Mesenteric fat pad (tissue), 1 donor: ENCODE measurements at regions not wholly inside any gene's neighbourhood (a gene's known extent, or its start where the extent isn't known, plus 50 kb on each side); places are given as distances from the start of the nearest gene placed in this dataset.

Experiments
- DNase-seq: peaks from one replicate; pipeline ENCODE4 v3.0.0-alpha.2; 2020; ENCODE audit warnings: low spot score
- donor health status: DM: yes; HTN: yes; CAD: no.

GRCh38 chr11:29364006-29364405, 652.8 kb downstream of the KCNA4 start:
- no peak for DNase-seq

- no peak for DNase-seq
These were observed 655.5 kb downstream of the KCNA4 start for GRCh38 chr11:29361369-29361768.

GRCh38 chr11:29353833-29354232, 663.0 kb downstream of the KCNA4 start:
- DNase-seq, result no peak

GRCh38 chr11:29352273-29352795, 664.5 kb downstream of the KCNA4 start:
- DNase-seq, result no peak

- DNase-seq, result no peak
These were observed 665.4 kb downstream of the KCNA4 start for GRCh38 chr11:29351301-29351873.

- no peak for DNase-seq
These were observed 673.1 kb downstream of the KCNA4 start for GRCh38 chr11:29343465-29344333.

- DNase-seq, result no peak
These were observed 679.9 kb downstream of the KCNA4 start for GRCh38 chr11:29336727-29337575.

GRCh38 chr11:29334776-29335130, 682.1 kb downstream of the KCNA4 start:
- no peak for DNase-seq

GRCh38 chr11:29333993-29334775, 682.6 kb downstream of the KCNA4 start:
- no peak for DNase-seq

GRCh38 chr11:29331451-29332010, 685.3 kb downstream of the KCNA4 start:
- DNase-seq, result no peak

- no peak for DNase-seq
These were observed 687.8 kb downstream of the KCNA4 start for GRCh38 chr11:29328961-29329441.

- DNase-seq, result no peak
These were observed 688.9 kb downstream of the KCNA4 start for GRCh38 chr11:29327891-29328290.

GRCh38 chr11:29326757-29327156, 690.1 kb downstream of the KCNA4 start:
- no peak for DNase-seq

- no peak for DNase-seq
These were observed 692.5 kb downstream of the KCNA4 start for GRCh38 chr11:29324328-29324727.

GRCh38 chr11:29321293-29322132, 695.3 kb downstream of the KCNA4 start:
- no peak for DNase-seq

- DNase-seq, result no peak
These were observed 696.6 kb downstream of the KCNA4 start for GRCh38 chr11:29320196-29320595.

- no peak for DNase-seq
These were observed 697.6 kb downstream of the KCNA4 start for GRCh38 chr11:29319210-29319609.

- DNase-seq, result no peak
These were observed 698.5 kb downstream of the KCNA4 start for GRCh38 chr11:29318134-29318845.

- DNase-seq, result no peak
These were observed 699.1 kb downstream of the KCNA4 start for GRCh38 chr11:29317694-29318093.
